Uterus (tissue), 3 donors: ENCODE measurements at regions not wholly inside any gene's neighbourhood (a gene's known extent, or its start where the extent isn't known, plus 50 kb on each side); places are given as distances from the start of the nearest gene placed in this dataset.

ENCODE experiments used
- DNase-seq, 2 donors: peaks; one replicate each; pipeline ENCODE4 v3.0.0-alpha.2; 2019 to 2020
- H3K27ac ChIP-seq, 2 donors: fragments of 200-600 bp; sonication (generic); 1 replicate in 1 of 2; 2 replicates in 1 of 2; pipeline ENCODE4 v1.5.1; 2016 to 2018
- H3K27me3 ChIP-seq, 2 donors: fragments of 200-600 bp; sonication (generic); one replicate each; pipeline ENCODE4 v1.5.1; 2018 to 2019; ENCODE audit warnings: control low read depth in 1 of 2
- H3K36me3 ChIP-seq, 2 donors: fragments of 200-600 bp; sonication (generic); one replicate each; pipeline ENCODE4 v1.5.1; 2019; ENCODE audit warnings: control low read depth in 1 of 2
- H3K4me1 ChIP-seq, 2 donors: fragments of 200-600 bp; sonication (generic); one replicate each; pipeline ENCODE4 v1.5.1; 2018 to 2019; ENCODE audit warnings: control low read depth in 1 of 2
- H3K4me3 ChIP-seq, 2 donors: fragments of 200-600 bp; sonication (generic); 1 replicate in 1 of 2; 2 replicates in 1 of 2; pipeline ENCODE4 v1.5.1; 2018 to 2019; ENCODE audit warnings: mild to moderate bottlenecking in 1 of 2
- H3K9me3 ChIP-seq, 2 donors: fragments of 200-600 bp; sonication (generic); one replicate each; pipeline ENCODE4 v1.5.1; 2019; ENCODE audit warnings: control low read depth in 1 of 2
- CTCF ChIP-seq, 4 experiments: fragments of 200-600 bp in 2 of 4; fragments of 450-650 bp in 2 of 4; sonication (generic) in 2 of 4; IDR thresholded peaks; one replicate each; pipeline ENCODE4 v1.5.1; 2016 to 2019; ENCODE audit warnings: antibody characterized with exemption in 4 of 4, mild to moderate bottlenecking in 2 of 4, moderate library complexity in 1 of 4
- POLR2A ChIP-seq, 2 donors: fragments of 450-650 bp; IDR thresholded peaks; one replicate each; pipeline ENCODE4 v1.6.1; 2016; ENCODE audit warnings: antibody characterized with exemption in 2 of 2, mild to moderate bottlenecking in 1 of 2, moderate library complexity in 1 of 2
- intact Hi-C: fragments of 100-400 bp; cut with DNase I; formaldehyde crosslinking; loops from one replicate; pipeline ENCODE4 v1.15.1; 2023; ENCODE audit warnings: low total_unique reads
- donor health status: DM: yes; HTN: yes; CAD: no.

- H3K36me3 ChIP-seq: no peaks in the 10 kb centered on the region
- H3K27ac ChIP-seq: no peak overlapping the region
- intact Hi-C loops: no loop called here
- no peak for TF ChIP-seq CTCF (IDR thresholded peaks at IDR 0.05)
- no peak for TF ChIP-seq POLR2A (IDR thresholded peaks at IDR 0.05)
- H3K9me3 ChIP-seq: no peaks in the 10 kb centered on the region
- H3K4me3 ChIP-seq: no peak overlapping the region
- DNase-seq: no peak
- no peaks in the 10 kb centered on the region for H3K27me3 ChIP-seq
- no peaks in the 10 kb centered on the region for H3K4me1 ChIP-seq
These were observed 1040.5 kb upstream of the GYPC start for GRCh38 chr2:125615438-125615837.

- H3K9me3 ChIP-seq: no peaks in the 10 kb centered on the region
- no peak overlapping the region for H3K27ac ChIP-seq
- H3K36me3 ChIP-seq: no peaks in the 10 kb centered on the region
- no peak overlapping the region for H3K4me3 ChIP-seq
- no peaks in the 10 kb centered on the region for H3K4me1 ChIP-seq
- DNase-seq: no peak
- TF ChIP-seq POLR2A (IDR thresholded peaks at IDR 0.05) (no peak), CTCF (IDR thresholded peaks at IDR 0.05) (no peak)
- intact Hi-C loops: no loop called here
- no peaks in the 10 kb centered on the region for H3K27me3 ChIP-seq
These were observed 1025.6 kb upstream of the GYPC start for GRCh38 chr2:125630377-125630776.

GRCh38 chr2:125634662-125635061 lies 1021.3 kb upstream of the GYPC start:
- intact Hi-C loops: no loop called here
- H3K36me3 ChIP-seq: no peaks in the 10 kb centered on the region
- TF ChIP-seq CTCF (IDR thresholded peaks at IDR 0.05): no peak
- TF ChIP-seq POLR2A (IDR thresholded peaks at IDR 0.05): no peak
- no peaks in the 10 kb centered on the region for H3K27me3 ChIP-seq
- H3K4me1 ChIP-seq: no peaks in the 10 kb centered on the region
- H3K4me3 ChIP-seq: no peak overlapping the region
- no peak for DNase-seq
- no peak overlapping the region for H3K27ac ChIP-seq
- H3K9me3 ChIP-seq: no peaks in the 10 kb centered on the region

- Histone ChIP-seq H3K27ac (no peak overlapping the region), H3K9me3 (no peaks in the 10 kb centered on the region), H3K27me3 (no peaks in the 10 kb centered on the region), H3K36me3 (no peaks in the 10 kb centered on the region), H3K4me1 (no peaks in the 10 kb centered on the region), H3K4me3 (no peak overlapping the region)
- DNase-seq: no peak
- TF ChIP-seq POLR2A (IDR thresholded peaks at IDR 0.05) (no peak), CTCF (IDR thresholded peaks at IDR 0.05) (no peak)
- intact Hi-C loops: no loop called here
These were observed 1017.6 kb upstream of the GYPC start for GRCh38 chr2:125638345-125638744.

- intact Hi-C loops: no loop called here
- TF ChIP-seq POLR2A (IDR thresholded peaks at IDR 0.05): no peak
- no peak for TF ChIP-seq CTCF (IDR thresholded peaks at IDR 0.05)
These were observed 1013.9 kb upstream of the GYPC start for GRCh38 chr2:125642032-125642431.

More at GRCh38 chr2:125642032-125642431, 1013.9 kb upstream of the GYPC start:
- Histone ChIP-seq H3K27ac (no peak overlapping the region), H3K36me3 (no peaks in the 10 kb centered on the region), H3K27me3 (no peaks in the 10 kb centered on the region), H3K4me1 (no peaks in the 10 kb centered on the region), H3K9me3 (no peaks in the 10 kb centered on the region), H3K4me3 (no peak overlapping the region)
- DNase-seq: no peak
